ENCODE measurements at regions not wholly inside any gene's neighbourhood (a gene's known extent, or its start where the extent isn't known, plus 50 kb on each side); places are given as distances from the start of the nearest gene placed in this dataset.

- Histone ChIP-seq H3K4me3 (no peak overlapping the region), H3K9me3 (no peaks in the 10 kb centered on the region), H3K27me3 (no peaks in the 10 kb centered on the region), H3K4me1 (no peaks in the 10 kb centered on the region), H3K27ac (no peak overlapping the region), H3K36me3 (no peaks in the 10 kb centered on the region)
- DNase-seq (ENCODE audit: low spot score in 2 of 2): peak in 1 of 2 donors; percentile 31
- no peak for TF ChIP-seq CTCF (IDR thresholded peaks at IDR 0.05)
- intact Hi-C loops (cut with DNase I): no loop called here
These were observed 330.2 kb downstream of the GLRX3 start for GRCh38 chr10:130466271-130466997.

GRCh38 chr10:130470286-130470685, 334.1 kb downstream of the GLRX3 start:
- no peak overlapping the region for H3K27ac ChIP-seq
- no peaks in the 10 kb centered on the region for H3K9me3 ChIP-seq
- H3K4me1 ChIP-seq: no peaks in the 10 kb centered on the region
- intact Hi-C loops (cut with DNase I): no loop called here
- no peak overlapping the region for H3K4me3 ChIP-seq
- DNase-seq (ENCODE audit: low spot score in 2 of 2): peak in 1 of 2 donors; percentile 2
- H3K27me3 ChIP-seq: no peaks in the 10 kb centered on the region
- no peak for TF ChIP-seq CTCF (IDR thresholded peaks at IDR 0.05)
- H3K36me3 ChIP-seq: no peaks in the 10 kb centered on the region

- DNase-seq (ENCODE audit: low spot score in 2 of 2): no peak
- Histone ChIP-seq H3K27ac (no peak overlapping the region), H3K4me1 (no peaks in the 10 kb centered on the region), H3K9me3 (no peaks in the 10 kb centered on the region), H3K36me3 (no peaks in the 10 kb centered on the region), H3K4me3 (no peak overlapping the region), H3K27me3 (no peaks in the 10 kb centered on the region)
- TF ChIP-seq CTCF (IDR thresholded peaks at IDR 0.05): no peak
- intact Hi-C loops (cut with DNase I): no loop called here
These were observed 334.8 kb downstream of the GLRX3 start for GRCh38 chr10:130470973-130471372.

- no peak overlapping the region for H3K4me3 ChIP-seq
- no peaks in the 10 kb centered on the region for H3K9me3 ChIP-seq
- no peaks in the 10 kb centered on the region for H3K27me3 ChIP-seq
- no peaks in the 10 kb centered on the region for H3K36me3 ChIP-seq
- DNase-seq (ENCODE audit: low spot score in 2 of 2): peak in 1 of 2 donors; percentile 42
- no peak overlapping the region for H3K27ac ChIP-seq
- TF ChIP-seq CTCF (IDR thresholded peaks at IDR 0.05): no peak
- H3K4me1 ChIP-seq: no peaks in the 10 kb centered on the region
- intact Hi-C loops (cut with DNase I): no loop called here
These were observed 335.3 kb downstream of the GLRX3 start for GRCh38 chr10:130471486-130471885.

- TF ChIP-seq CTCF (IDR thresholded peaks at IDR 0.05): no peak
- Histone ChIP-seq H3K36me3 (no peaks in the 10 kb centered on the region), H3K27me3 (no peaks in the 10 kb centered on the region), H3K9me3 (no peaks in the 10 kb centered on the region), H3K4me3 (no peak overlapping the region), H3K4me1 (no peaks in the 10 kb centered on the region), H3K27ac (no peak overlapping the region)
- intact Hi-C loops (cut with DNase I): no loop called here
- DNase-seq (ENCODE audit: low spot score in 2 of 2): peak in 1 of 2 donors; percentile 4
These were observed 336.0 kb downstream of the GLRX3 start for GRCh38 chr10:130472236-130472635.

Data from ascending aorta (tissue), 2 donors.